Endothelial cell of umbilical vein (primary cell): ENCODE measurements at regions not wholly inside any gene's neighbourhood (a gene's known extent, or its start where the extent isn't known, plus 50 kb on each side); places are given as distances from the start of the nearest gene placed in this dataset.

ENCODE experiments used
- BruUV-seq: library from RNA; stranded (reverse); fragments of 400-500 nt; replicated peaks from 2 replicates; lab custom pipeline; 2021; lab: Mats Ljungman, UMichigan
- CTCF ChIA-PET: fragments of 300-600, 350-600 bp; sonication (Branson Sonifier 250); formaldehyde crosslinking; loops from one replicate; lab custom pipeline; 2021; ENCODE audit warnings: antibody characterized with exemption, inconsistent platforms; lab: Charles Lee
- POLR2A ChIA-PET: fragments of 300-600, 350-600 bp; sonication (Branson Sonifier 250); formaldehyde crosslinking; loops from one replicate; lab custom pipeline; 2021; ENCODE audit warnings: antibody characterized with exemption, inconsistent platforms; lab: Charles Lee
- DNase-seq: peaks from one replicate; pipeline ENCODE4 v3.0.0-alpha.2; 2011; ENCODE audit warnings: low read depth, low spot score
- FAIRE-seq: peaks from 2 replicates; lab custom pipeline; 2011; peaks lifted over from hg19 to GRCh38; lab: Jason Lieb, UNC
- H2AFZ ChIP-seq: 2 replicates; pipeline ENCODE4 v1.6.0; 2012; ENCODE audit warnings: low read depth, low read length, control low read depth, inconsistent platforms
- H3K27ac ChIP-seq: 2 replicates; pipeline ENCODE4 v1.5.1; 2011; ENCODE audit warnings: low read depth, mild to moderate bottlenecking, control low read depth, low read length, moderate library complexity; ENCODE audit not compliant: insufficient read depth
- H3K27me3 ChIP-seq, 2 experiments: 2 replicates each; pipeline versions ENCODE4 v1.6.0 to v1.6.1; 2011; ENCODE audit warnings: low read length in 2 of 2, mixed read lengths in 1 of 2; ENCODE audit not compliant: control insufficient read depth in 2 of 2, insufficient read depth in 2 of 2
- H3K36me3 ChIP-seq, 2 experiments: 2 replicates in 1 of 2; 3 replicates in 1 of 2; pipeline ENCODE4 v1.5.1; 2011; ENCODE audit warnings: low read length in 2 of 2, mild to moderate bottlenecking in 1 of 2, moderate library complexity in 1 of 2; ENCODE audit not compliant: control insufficient read depth in 2 of 2, insufficient read depth in 2 of 2; ENCODE audit errors: extremely low read depth in 1 of 2
- H3K4me1 ChIP-seq: 3 replicates; pipeline ENCODE4 v1.5.1; 2011; ENCODE audit warnings: mild to moderate bottlenecking, low read length; ENCODE audit not compliant: control insufficient read depth, insufficient read depth; ENCODE audit errors: extremely low read depth
- H3K4me2 ChIP-seq: 2 replicates; pipeline ENCODE4 v1.6.1; 2011; ENCODE audit warnings: low read length, control low read depth, mixed read lengths; ENCODE audit not compliant: insufficient read depth
- H3K4me3 ChIP-seq, 3 experiments: fragments of 200-600 bp in 1 of 3; sonication (generic), shearing (Covaris generic) in 1 of 3; replicated peaks in 1 of 3; 2 replicates each; pipeline ENCODE4 v1.5.1; 2011 to 2016; ENCODE audit warnings: control low read depth in 3 of 3, low read length in 3 of 3, mild to moderate bottlenecking in 2 of 3, inconsistent platforms in 1 of 3, low read depth in 1 of 3, moderate library complexity in 1 of 3; ENCODE audit not compliant: insufficient read depth in 1 of 3
- H3K79me2 ChIP-seq: 2 replicates; pipeline ENCODE4 v1.6.0; 2012; ENCODE audit warnings: low read length, inconsistent platforms; ENCODE audit not compliant: control insufficient read depth, insufficient read depth
- H3K9ac ChIP-seq: replicated peaks from 2 replicates; pipeline ENCODE3; 2011; ENCODE audit warnings: low read length, control low read depth; ENCODE audit not compliant: insufficient read depth; ENCODE audit errors: extremely low read depth
- H3K9me1 ChIP-seq: replicated peaks from 3 replicates; pipeline ENCODE4 v1.6.0; 2011; ENCODE audit warnings: mild to moderate bottlenecking, low read length; ENCODE audit not compliant: control insufficient read depth, insufficient read depth; ENCODE audit errors: extremely low read depth
- H3K9me3 ChIP-seq: replicated peaks from 2 replicates; pipeline ENCODE4 v1.5.1; 2012; ENCODE audit warnings: low read length, inconsistent platforms; ENCODE audit not compliant: control insufficient read depth, insufficient read depth
- H4K20me1 ChIP-seq: replicated peaks from 2 replicates; pipeline ENCODE3; 2011; ENCODE audit warnings: mild to moderate bottlenecking, low read length; ENCODE audit not compliant: control insufficient read depth, insufficient read depth; ENCODE audit errors: extremely low read depth
- FOS ChIP-seq: IDR thresholded peaks from 2 replicates; pipeline ENCODE4 v1.6.1; 2011; ENCODE audit warnings: mild to moderate bottlenecking, low read length, moderate library complexity, borderline replicate concordance; ENCODE audit not compliant: insufficient read depth
- JUN ChIP-seq: IDR thresholded peaks from 2 replicates; pipeline ENCODE4 v1.6.1; 2011; ENCODE audit warnings: borderline replicate concordance, low read depth; ENCODE audit not compliant: insufficient read length, insufficient read depth
- MYC ChIP-seq: IDR thresholded peaks from one replicate; pipeline ENCODE4 v1.6.1; 2011; ENCODE audit warnings: mild to moderate bottlenecking, low read depth, low read length
- dilution Hi-C: fragments of 300-500 bp; cut with MboI; formaldehyde crosslinking; loops from one replicate; pipeline ENCODE4 v1.15.0; 2019; ENCODE audit warnings: low sequenced_read_pairs; ENCODE audit not compliant: extremely low pct_ligation_motif_present
- intact Hi-C: fragments of 100-400 bp; cut with micrococcal nuclease; formaldehyde crosslinking; loops from one replicate; pipeline ENCODE4 v1.10.0; 2022
- TF ChIP-seq, protein P1 (sequence below): IDR thresholded peaks from 2 replicates; pipeline ENCODE4 v1.6.1; 2011; ENCODE audit not compliant: insufficient read depth, insufficient read length

DNA sequence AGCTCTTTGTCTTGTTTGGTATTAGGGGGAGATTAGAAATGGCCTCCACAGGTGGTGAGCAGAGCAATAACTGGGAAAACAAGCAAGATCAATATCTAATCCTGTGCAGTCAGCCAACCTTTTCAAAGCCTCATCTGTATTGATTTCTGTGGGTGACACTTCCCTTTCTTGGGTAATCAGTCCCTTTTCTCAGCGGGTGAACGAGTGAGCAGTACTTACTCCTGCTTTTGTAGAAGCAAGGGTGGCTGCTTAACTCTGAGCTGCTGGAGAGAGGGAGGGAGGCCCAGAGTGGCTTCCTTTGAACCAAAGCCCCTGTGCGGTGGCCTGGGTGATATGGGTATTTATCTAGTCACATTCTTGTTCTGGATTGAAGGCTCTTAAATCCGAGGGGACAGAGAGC, 254.8 kb upstream of the CHD6 start:
- CTCF ChIA-PET = no interaction called here
- H3K27ac ChIP-seq = no peak overlapping the region
- H3K4me2 ChIP-seq = no peak overlapping the region
- BruUV-seq = no TSS peak
- POLR2A ChIA-PET = no interaction called here
- intact Hi-C loops (no loop called here), dilution Hi-C loops (no loop called here)
- DNase-seq (no peak), FAIRE-seq (no peak)
- no peaks in the 10 kb centered on the region for H3K4me1 ChIP-seq
- no peak overlapping the region for H2AFZ ChIP-seq
- H3K27me3 ChIP-seq = no peaks in the 10 kb centered on the region
- H3K9me3 ChIP-seq = no peaks in the 10 kb centered on the region
- no peak overlapping the region for H3K9ac ChIP-seq
- no peaks in the 10 kb centered on the region for H3K9me1 ChIP-seq
- no peaks in the 10 kb centered on the region for H3K36me3 ChIP-seq
- TF ChIP-seq, protein P1, sequence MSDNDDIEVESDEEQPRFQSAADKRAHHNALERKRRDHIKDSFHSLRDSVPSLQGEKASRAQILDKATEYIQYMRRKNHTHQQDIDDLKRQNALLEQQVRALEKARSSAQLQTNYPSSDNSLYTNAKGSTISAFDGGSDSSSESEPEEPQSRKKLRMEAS = no peak
- no peaks in the 10 kb centered on the region for H4K20me1 ChIP-seq
- H3K4me3 ChIP-seq = no peak overlapping the region
- H3K79me2 ChIP-seq = no peaks in the 10 kb centered on the region

DNA sequence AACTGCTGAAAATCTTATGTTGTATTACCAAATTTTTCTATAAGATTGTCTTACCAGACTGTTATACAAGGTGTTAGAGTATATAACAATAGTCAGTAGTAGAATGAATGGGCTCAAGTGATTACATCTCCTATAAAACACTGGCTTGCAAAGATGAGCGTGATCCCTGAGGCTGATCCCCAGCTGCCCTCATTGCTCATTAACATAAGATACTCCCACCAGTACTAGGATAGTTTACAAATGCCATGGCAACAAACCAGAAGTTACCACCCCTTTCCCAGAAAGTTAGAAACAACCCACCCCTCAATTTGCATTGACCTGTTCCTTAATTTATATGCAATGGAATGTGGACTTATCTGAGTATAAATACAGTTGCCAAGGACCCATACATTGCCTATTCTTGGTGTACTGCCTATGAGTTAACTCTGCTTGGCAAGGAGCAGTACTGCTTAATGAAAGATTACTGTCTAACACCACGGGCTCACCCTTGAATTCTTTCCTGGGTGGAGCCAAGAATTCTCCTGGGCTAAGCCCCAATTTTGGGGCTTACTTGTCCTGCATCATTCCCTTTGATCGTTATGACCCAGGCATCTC, 252.8 kb upstream of the CHD6 start:
- Histone ChIP-seq H2AFZ (no peak overlapping the region), H3K4me1 (no peaks in the 10 kb centered on the region), H3K9ac (no peak overlapping the region), H3K9me1 (no peaks in the 10 kb centered on the region), H3K79me2 (no peaks in the 10 kb centered on the region), H3K27me3 (no peaks in the 10 kb centered on the region), H3K36me3 (no peaks in the 10 kb centered on the region), H3K9me3 (no peaks in the 10 kb centered on the region), H4K20me1 (no peaks in the 10 kb centered on the region), H3K27ac (no peak overlapping the region), H3K4me3 (no peak overlapping the region), H3K4me2 (no peak overlapping the region)
- no TSS peak for BruUV-seq
- dilution Hi-C loops = no loop called here
- ChIA-PET POLR2A (no interaction called here), CTCF (no interaction called here)
- no peak for FAIRE-seq
- intact Hi-C loops = no loop called here
- no peak for DNase-seq
- TF ChIP-seq MYC (no peak), FOS (no peak), JUN (no peak)
- TF ChIP-seq, protein P1 = no peak
